ENCODE measurements at regions not wholly inside any gene's neighbourhood (a gene's known extent, or its start where the extent isn't known, plus 50 kb on each side); places are given as distances from the start of the nearest gene placed in this dataset.

GRCh38 chr15:39320355-39320754, 260.5 kb upstream of the THBS1 start:
- no peak for TF ChIP-seq POLR2A (IDR thresholded peaks at IDR 0.05)
- TF ChIP-seq CTCF (IDR thresholded peaks at IDR 0.05) = no peak
- TF ChIP-seq POLR2AphosphoS5 (IDR thresholded peaks at IDR 0.05; ENCODE audit: insufficient read depth in 1 of 2, low read depth in 1 of 2) = no peak

Data from vagina (tissue), 2 donors.